Stimulated activated CD8-positive, alpha-beta memory T cell treated with anti-CD3 and anti-CD28 coated beads, Interleukin-15, amount 100 ng/mL, for 24 hours (primary cell): ENCODE measurements at regions not wholly inside any gene's neighbourhood (a gene's known extent, or its start where the extent isn't known, plus 50 kb on each side); places are given as distances from the start of the nearest gene placed in this dataset.
"Not testable (repeated sequence)": the region's sequence is repeated elsewhere in the genome, so short reads cannot be mapped to it uniquely, and the experiment has no call there.

Source experiments
- DNase-seq: peaks from one replicate; pipeline ENCODE4 v3.0.0-alpha.2; 2020; ENCODE audit warnings: low read depth

GRCh38 chr6:28623242-28623641 lies 97.6 kb downstream of the GPX5 start:
- DNase-seq: not testable (repeated sequence)

GRCh38 chr6:28626386-28626785 lies 100.7 kb downstream of the GPX5 start:
- not testable (repeated sequence) for DNase-seq

DNA sequence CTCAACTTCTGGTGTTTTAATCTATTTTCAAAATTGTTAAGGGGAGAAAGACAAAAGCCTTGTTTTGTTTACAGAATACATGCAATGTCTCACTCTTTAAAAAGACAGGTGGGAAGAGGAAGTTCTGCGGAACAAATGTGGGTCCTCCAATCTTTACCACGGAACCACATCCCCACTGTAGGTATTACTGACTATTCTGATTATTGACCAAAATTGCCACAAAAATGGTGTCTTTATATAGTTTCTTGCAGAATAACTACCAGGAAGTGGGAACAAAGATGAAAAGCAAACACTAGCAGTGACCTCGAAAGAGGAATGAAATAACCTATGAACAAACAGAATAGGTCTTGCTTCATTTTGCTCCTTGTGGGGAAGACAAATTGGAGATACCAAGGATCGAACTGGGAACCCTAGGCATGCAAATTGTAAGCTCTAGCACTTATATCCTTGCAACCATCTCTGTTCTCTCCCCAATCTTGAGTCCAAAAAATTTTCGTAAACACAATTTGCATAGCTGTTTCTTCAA lies 106.7 kb downstream of the GPX5 start:
- DNase-seq: no peak

GRCh38 chr6:28633445-28634215 lies 107.9 kb downstream of the GPX5 start:
- no peak for DNase-seq

DNA sequence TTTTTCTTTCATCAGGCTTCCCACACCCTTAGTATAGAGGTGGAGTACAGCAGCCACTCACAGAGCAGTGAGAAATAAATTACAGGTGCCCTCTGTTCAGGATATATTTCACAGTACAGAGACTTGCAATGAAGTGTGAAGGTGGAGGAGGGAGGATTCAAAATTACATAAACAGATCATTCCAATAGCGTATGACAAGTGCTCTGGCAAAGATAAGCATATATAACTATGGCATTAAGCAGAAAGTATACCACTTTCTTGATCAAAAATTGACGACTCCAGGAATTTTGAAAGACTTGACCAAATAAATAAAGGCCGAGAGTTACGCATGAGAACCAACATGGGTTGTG lies 108.7 kb downstream of the GPX5 start:
- no peak for DNase-seq

GRCh38 chr6:28634761-28635546 lies 109.3 kb downstream of the GPX5 start:
- no peak for DNase-seq

- DNase-seq: no peak
Observed at GRCh38 chr6:28635547-28636158, 110.0 kb downstream of the GPX5 start.

GRCh38 chr6:28638787-28639430 lies 113.2 kb downstream of the GPX5 start:
- DNase-seq: no peak

DNA sequence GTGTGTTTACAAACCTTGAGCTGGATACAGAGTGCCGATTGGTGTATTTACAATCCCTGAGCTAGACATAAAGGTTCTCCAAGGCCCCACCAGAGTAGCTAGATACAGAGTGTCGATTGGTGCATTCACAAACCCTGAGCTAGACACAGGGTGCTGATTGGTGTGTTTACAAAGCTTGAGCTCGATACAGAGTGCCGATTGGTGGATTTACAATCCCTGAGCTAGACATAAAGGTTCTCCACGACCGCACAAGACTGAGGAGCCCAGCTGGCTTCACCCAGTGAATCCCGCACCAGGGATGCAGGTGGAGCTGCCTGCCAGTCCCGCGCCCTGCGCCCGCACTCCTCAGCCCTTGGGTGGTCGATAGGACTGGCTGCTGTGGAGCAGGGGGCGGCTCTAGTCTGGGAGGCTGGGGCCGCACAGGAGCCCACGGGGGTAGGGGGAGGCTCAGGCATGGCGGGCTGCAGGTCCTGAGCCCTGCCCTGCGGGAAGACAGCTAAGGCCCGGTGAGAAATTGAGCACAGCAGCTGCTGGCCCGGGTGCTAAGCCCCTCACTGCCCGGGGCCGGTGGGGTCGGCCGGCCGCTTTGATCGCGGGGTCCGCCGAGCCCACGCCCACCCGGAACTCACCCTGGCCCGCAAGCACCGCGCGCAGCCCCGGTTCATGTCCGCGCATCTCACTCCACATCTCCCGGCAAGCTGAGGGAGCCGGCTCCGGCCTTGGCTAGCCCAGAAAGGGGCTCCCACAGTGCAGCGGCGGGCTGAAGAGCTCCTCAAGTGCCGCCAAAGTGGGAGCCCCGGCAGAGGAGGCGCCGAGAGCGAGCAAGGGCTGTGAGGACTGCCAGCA lies 114.0 kb downstream of the GPX5 start:
- not testable (repeated sequence) for DNase-seq

DNA sequence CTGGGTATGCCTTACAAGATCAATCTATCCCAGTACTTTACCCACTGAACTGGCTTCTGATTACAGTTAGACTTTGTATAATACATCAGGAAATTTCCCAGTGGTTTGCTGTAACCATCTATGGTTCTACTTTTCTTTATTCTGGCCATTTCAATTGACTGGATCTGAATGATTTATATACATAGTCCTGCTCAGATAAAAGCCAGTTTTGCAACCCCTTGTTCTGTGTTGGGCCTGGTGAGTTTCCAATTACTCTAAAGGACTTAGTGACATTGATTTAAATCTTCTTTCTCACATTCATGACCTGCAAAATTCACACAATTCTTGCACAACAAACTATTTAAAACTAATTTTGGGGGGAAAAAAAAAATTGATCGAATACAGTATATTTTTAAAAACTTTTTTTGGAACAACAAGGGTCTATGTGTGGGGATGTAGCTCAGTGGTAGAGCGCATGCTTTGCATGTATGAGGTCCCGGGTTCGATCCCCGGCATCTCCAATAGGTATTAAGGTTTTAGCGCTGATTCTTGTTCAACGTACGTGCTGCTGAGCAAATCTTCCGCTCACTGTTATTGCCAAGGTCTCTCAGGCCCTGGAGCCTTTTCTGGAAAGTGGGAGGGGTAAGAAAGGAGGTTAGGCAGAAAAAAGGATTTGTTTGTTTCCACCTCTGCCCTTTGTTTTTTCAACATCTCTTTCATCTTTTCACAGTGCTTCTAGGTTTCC lies 117.5 kb downstream of the GPX5 start:
- DNase-seq: peak; percentile 38

- no peak for DNase-seq
Observed at GRCh38 chr6:28646650-28647049, 121.0 kb downstream of the GPX5 start.

- peak; percentile 49 for DNase-seq
Observed at GRCh38 chr6:28648035-28648877, 122.6 kb downstream of the GPX5 start.

GRCh38 chr6:28648878-28649375 lies 123.2 kb downstream of the GPX5 start:
- no peak for DNase-seq

DNA sequence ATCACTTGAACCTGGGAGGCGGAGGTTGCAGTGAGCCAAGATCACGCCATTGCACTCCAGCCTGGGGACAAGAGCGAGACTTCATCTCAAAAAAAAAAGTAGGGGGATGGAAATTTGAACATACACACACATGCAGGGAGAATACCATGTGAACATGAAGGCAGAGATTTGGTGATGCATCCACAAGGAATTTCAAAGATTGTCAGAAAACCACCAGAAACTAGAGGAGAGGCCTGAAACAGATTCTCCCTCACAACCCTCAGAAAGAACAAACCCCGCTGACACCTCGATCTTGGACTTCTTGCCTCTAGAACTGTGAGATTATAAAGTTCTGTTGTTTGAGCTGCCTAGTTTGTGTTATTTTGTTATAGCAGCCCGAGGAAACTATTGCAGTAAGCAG lies 125.5 kb downstream of the GPX5 start:
- DNase-seq: no peak

DNA sequence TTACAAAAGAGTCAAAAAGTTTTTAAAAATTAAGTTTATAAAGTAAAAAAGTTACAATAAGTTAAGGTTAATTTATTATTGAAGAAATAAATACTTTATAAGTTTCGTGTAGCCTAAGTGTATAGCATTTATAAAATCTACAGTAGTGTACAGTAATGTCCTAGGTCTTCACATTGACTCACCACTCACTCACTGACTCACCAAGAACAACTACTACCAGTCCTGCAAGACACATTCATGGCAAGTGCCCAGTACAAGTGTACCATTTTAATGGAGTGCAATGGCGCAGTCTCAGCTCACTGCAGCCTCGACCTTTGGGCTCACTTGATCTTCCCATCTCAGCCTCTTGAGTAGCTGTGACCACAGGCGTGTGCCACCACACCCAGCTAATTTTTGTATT lies 128.2 kb downstream of the GPX5 start:
- no peak for DNase-seq

DNA sequence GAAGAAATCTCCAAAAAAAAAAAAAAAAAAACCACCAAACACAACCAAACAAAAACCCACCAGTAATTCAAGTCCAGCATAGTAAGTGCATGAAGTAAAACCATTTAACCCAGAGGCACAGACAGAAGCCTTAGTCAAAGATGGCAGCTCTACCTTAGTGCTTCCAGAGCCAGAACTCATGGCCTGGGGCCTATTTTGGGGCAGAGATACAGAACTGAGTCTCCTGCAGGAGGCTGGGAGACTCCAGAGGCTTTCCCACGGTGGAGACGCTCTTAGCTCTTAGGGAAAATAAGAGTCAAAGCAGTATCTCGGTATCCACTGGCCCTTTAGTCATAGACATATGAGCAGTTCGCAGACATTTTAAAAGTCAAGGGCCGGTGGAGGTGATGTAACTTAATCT lies 129.5 kb downstream of the GPX5 start:
- no peak for DNase-seq

DNA sequence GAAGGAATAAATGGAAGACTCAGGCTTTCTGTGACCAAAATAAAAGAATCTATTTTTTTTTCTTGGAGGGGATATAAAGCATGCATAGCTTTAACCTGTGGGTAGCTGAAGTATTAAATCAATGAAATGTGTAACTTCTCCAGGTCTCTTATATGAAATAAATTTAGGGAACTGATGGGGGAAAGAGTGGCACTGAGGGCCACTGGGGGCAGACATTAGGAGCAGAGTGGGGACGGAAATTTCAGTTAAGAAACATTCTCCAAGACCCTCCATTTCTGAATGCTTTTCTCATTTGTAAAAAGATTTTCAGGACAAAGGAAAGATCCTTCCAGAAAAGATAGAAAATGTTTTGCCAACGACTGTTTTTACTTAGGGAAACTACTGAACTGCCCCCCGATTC lies 131.0 kb downstream of the GPX5 start:
- DNase-seq: no peak

- DNase-seq: no peak
Observed at GRCh38 chr6:28657381-28657768, 131.7 kb downstream of the GPX5 start.

- peak; percentile 31 for DNase-seq
Observed at GRCh38 chr6:28657769-28658465, 132.2 kb downstream of the GPX5 start.
